ENCODE measurements at regions not wholly inside any gene's neighbourhood (a gene's known extent, or its start where the extent isn't known, plus 50 kb on each side); places are given as distances from the start of the nearest gene placed in this dataset.

DNA sequence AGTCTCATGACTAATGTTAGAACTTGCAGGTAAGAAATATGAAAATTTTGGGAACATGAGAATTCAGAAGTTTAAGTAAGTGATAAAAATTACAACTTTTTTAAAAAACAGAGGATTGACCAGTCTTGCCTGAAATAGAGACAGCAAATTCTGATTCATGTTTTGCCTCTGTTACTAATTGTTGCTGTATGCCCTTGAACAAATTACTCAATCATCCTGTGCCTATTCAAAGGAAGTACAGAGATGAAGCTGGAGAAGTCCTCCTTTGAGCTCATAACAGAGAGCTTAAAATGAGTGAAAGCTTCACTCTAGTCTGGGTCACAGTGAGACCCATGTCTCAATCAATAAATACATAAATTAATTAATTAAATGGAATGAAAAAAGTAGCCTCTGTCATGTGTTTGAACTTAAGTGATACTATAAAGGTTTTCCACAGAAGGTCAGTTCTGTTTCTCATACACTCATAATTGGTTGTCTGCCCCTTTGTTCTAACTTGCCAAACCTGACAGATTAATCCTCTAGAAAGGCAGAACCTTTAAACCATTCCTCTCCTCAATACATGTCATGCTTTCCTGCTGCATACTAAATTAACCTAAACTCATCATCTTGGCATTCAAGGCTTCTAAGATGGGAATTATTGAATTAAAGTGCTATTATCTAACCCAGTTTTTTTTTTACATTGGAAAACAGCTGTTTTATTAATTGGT, 374.6 kb upstream of the LRATD1 start:
- ATAC-seq (no peak), DNase-seq (no peak)
- intact Hi-C loops (cut with DNase I, micrococcal nuclease): no loop called here

DNA sequence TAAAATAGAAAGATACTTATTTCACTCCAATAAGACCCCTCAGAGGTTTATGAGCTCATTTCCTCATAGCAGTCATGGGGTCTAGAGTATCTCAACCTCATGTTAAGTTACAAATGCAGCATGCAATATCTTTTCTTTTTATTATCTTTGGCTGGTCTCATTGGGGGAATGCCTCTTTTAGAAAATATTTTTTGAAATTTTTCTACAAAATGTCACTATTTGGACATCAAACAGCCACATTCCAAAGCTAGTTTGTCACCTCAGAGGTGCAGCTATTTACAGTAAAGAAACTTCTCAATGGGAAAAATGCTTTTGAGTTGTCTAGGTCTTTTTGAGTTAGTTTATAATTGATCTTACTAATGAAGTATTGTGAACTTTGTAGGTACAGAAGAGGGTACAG, 370.7 kb upstream of the LRATD1 start:
- intact Hi-C loops (cut with DNase I, micrococcal nuclease): no loop called here

GRCh38 chr2:14263053-14263452, 369.5 kb upstream of the LRATD1 start:
- no peak for ATAC-seq
- DNase-seq: no peak
- intact Hi-C loops (cut with DNase I, micrococcal nuclease): no loop called here

More for the DNA sequence above, 370.7 kb upstream of the LRATD1 start:
- ATAC-seq: no peak
- DNase-seq: no peak

GRCh38 chr2:14270036-14270582, 362.4 kb upstream of the LRATD1 start:
- intact Hi-C loops (cut with DNase I, micrococcal nuclease): no loop called here
- ATAC-seq (no peak), DNase-seq (no peak)

GRCh38 chr2:14272396-14273075, 360.0 kb upstream of the LRATD1 start:
- DNase-seq (no peak), ATAC-seq (peak; percentile 59)
- intact Hi-C loops (cut with DNase I, micrococcal nuclease): no loop called here

DNA sequence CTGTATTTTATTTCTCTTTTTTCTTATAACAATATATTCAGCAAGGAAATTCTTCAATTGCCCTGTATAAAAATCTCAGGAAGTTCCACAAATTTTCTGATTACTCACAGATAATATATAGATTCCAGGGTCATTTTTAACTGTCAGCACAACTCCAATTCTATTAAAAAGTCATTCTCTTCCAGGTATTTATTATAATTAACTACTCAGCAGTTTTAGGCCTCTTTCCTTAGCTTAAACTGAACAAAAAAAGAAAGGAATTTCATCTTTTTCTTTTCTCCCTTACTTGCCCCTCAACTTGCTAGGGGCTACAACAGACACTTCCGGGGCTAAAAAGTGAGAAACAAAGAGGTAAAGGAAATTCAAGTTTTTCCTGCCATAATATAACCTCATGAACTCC, 358.9 kb upstream of the LRATD1 start:
- intact Hi-C loops (cut with DNase I, micrococcal nuclease): no loop called here
- no peak for DNase-seq
- no peak for ATAC-seq

- intact Hi-C loops (cut with DNase I, micrococcal nuclease): no loop called here
- no peak for DNase-seq
- no peak for ATAC-seq
Measured at GRCh38 chr2:14284244-14284643, 348.3 kb upstream of the LRATD1 start.

- DNase-seq (no peak), ATAC-seq (peak; percentile 23)
- intact Hi-C loops (cut with DNase I, micrococcal nuclease): no loop called here
Measured at GRCh38 chr2:14285812-14286211, 346.7 kb upstream of the LRATD1 start.

DNA sequence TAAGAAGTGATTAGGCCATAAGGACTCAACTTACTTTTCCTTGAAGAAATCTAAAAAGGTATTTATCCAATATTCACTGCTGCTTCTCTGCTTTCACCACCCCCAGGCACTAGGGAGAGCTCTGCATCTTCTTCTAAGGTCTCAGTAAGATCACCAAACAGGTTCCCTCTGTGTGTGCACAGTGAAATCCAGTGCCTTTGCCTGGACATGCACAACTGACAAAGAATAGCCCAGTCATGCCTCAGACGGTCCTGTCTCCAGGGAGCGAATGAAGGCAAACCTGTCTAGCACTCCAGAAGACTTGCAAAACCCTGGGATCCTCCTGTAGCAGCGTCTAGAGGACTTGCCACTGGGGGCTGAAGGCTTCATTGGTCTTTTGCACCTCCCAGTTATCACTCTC, 344.5 kb upstream of the LRATD1 start:
- ATAC-seq: peak; percentile 56
- intact Hi-C loops (cut with DNase I, micrococcal nuclease): no loop called here
- DNase-seq: no peak

- ATAC-seq: no peak
- intact Hi-C loops (cut with DNase I, micrococcal nuclease): no loop called here
- no peak for DNase-seq
Measured at GRCh38 chr2:14292964-14293363, 339.6 kb upstream of the LRATD1 start.

- intact Hi-C loops (cut with DNase I, micrococcal nuclease): no loop called here
- ATAC-seq: no peak
- DNase-seq: no peak
Measured at GRCh38 chr2:14297340-14297739, 335.2 kb upstream of the LRATD1 start.

GRCh38 chr2:14297906-14298305, 334.6 kb upstream of the LRATD1 start:
- no peak for ATAC-seq
- intact Hi-C loops (cut with DNase I, micrococcal nuclease): no loop called here

DNA sequence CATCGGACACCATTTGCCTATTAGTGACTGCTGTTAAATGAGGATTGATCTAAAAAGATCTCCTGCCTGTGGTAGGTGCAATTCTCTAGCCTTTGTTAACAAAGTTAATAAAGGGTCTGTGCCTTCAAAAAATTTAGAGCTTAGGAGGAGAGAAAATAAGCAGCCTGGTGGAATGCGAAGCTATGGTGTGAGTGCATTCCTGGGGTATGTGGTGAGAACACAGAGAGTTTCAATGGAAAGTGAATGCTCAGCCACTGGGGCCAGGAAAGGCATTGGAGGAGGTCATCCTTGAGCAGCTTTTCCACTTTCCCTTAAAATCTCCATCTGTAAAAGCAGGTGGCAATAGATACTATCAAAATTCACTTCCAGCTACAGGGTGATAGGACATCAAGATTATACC, 331.2 kb upstream of the LRATD1 start:
- intact Hi-C loops (cut with DNase I, micrococcal nuclease): no loop called here
- ATAC-seq: no peak

More at GRCh38 chr2:14297906-14298305, 334.6 kb upstream of the LRATD1 start:
- DNase-seq: no peak

DNA sequence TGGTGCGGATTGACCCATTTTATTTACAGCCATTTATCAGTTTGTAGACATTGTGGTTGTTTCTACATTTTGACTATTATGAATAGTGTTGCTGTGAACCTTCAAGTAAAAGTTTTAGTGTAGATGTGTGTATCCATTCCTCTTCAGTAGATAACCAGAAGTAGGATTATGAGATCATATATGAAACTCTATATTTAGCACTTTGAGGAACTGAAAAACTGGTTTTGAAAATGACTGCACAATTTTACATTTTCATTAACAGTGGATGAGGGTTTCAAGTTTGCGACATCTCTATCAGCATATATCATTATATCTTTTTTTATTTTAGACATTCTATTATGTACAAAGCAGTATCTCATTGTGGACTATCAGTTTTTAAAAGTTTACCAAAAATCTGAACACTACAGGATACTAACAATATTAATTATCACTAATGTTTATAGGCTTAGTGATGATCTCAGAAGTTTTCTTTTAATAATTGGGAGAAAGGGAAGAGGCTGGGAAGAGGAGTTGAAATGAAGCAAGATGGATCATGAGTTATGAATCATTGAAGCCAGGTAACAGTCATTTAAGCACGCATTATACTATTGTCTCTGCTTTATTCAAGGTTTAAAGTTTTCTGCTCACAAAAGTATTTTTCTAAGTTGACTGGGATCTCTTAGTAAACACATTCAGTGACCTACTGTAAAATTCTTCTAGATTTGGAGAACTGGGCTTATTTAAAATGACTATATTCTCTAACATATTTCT, 329.0 kb upstream of the LRATD1 start:
- no peak for DNase-seq
- ATAC-seq: no peak
- intact Hi-C loops (cut with DNase I, micrococcal nuclease): no loop called here

More for the DNA sequence above, 331.2 kb upstream of the LRATD1 start:
- DNase-seq: no peak

GRCh38 chr2:14304326-14304725, 328.2 kb upstream of the LRATD1 start:
- intact Hi-C loops (cut with DNase I, micrococcal nuclease): no loop called here
- no peak for DNase-seq
- no peak for ATAC-seq

GRCh38 chr2:14306268-14306861, 326.2 kb upstream of the LRATD1 start:
- DNase-seq (no peak), ATAC-seq (peak; percentile 62)
- intact Hi-C loops (cut with DNase I, micrococcal nuclease): no loop called here

DNA sequence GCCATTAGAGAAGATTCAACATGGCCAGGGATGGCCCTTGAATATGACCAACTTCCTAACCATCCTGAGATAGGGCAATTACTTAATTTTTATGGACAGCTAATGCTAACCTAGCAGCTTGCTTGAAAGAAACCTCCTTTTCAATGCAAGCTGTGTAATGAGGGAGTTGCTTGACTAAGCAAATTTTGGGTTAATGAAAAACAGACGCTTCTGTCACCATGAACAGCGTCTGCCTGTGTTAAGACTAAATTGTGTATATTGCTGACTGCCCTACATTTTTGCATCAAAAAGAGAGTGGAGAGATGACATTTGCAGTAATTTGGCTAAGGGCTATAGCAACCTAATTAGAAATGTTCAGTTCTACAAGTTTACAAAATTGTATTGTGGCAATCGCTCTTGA, 319.2 kb upstream of the LRATD1 start:
- DNase-seq (no peak), ATAC-seq (no peak)
- intact Hi-C loops (cut with DNase I, micrococcal nuclease): no loop called here

DNA sequence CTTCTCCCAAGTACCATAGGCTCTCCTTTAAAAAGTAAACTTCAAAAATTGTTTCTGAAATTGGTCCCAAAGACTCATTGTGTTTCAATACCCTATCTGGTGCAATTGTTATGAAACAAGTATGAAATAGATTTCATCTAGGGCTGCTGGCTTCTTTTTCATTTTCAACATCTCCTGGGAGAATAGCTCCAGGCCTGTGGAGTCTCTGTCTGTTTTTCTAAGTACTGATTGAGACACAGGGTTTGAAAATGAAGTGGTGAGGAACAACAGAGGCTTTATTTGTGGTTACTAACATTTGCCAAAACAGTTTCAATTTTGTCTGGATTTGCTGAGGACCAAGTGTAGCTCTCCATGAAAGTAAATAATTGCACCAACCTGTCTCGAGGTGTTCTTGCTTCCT, 315.9 kb upstream of the LRATD1 start:
- no peak for DNase-seq
- no peak for ATAC-seq
- intact Hi-C loops (cut with DNase I, micrococcal nuclease): no loop called here

DNA sequence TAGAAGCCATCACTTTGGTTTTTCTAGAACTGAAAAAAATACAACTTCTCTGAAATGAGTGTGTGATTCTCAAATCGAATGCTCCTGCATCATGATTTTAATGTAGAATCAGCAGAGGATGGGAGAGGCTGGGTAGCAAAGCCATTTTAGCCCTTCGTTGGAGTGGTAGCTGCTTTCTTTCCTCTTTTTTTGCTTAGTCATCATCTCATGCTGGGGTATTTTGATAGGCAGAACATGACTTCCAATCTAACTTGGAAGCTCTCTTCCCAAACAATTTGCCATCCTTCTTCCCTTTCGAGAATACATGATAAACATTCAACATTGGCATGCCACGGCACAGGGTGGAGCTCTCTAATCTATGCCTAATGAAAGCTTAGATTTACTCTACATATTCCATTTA, 311.2 kb upstream of the LRATD1 start:
- ATAC-seq: no peak
- DNase-seq: no peak
- intact Hi-C loops (cut with DNase I, micrococcal nuclease): no loop called here

Measured in left colon (tissue), 2 donors.